Lower leg skin (tissue), 4 donors: ENCODE measurements at regions not wholly inside any gene's neighbourhood (a gene's known extent, or its start where the extent isn't known, plus 50 kb on each side); places are given as distances from the start of the nearest gene placed in this dataset.

Experiments
- DNase-seq, 2 donors: peaks; one replicate each; pipeline ENCODE4 v3.0.0-alpha.2; 2019; ENCODE audit warnings: low spot score in 2 of 2
- H3K4me3 ChIP-seq: fragments of 200-600 bp; sonication (generic); 2 replicates; pipeline ENCODE4 v1.5.1; 2017; ENCODE audit warnings: mild to moderate bottlenecking, low read depth; ENCODE audit not compliant: poor library complexity, severe bottlenecking
- CTCF ChIP-seq, 3 donors: fragments of 450-650 bp; IDR thresholded peaks; one replicate each; pipeline ENCODE4 v1.5.1; 2016; ENCODE audit warnings: antibody characterized with exemption in 3 of 3, mild to moderate bottlenecking in 3 of 3, moderate library complexity in 2 of 3
- POLR2A ChIP-seq, 2 donors: fragments of 450-650 bp; IDR thresholded peaks; one replicate each; pipeline ENCODE4 v1.6.1; 2016 to 2017; ENCODE audit warnings: antibody characterized with exemption in 2 of 2, mild to moderate bottlenecking in 1 of 2, moderate library complexity in 1 of 2
- WGBS, 2 donors: methylation state at CpG; one replicate each; pipeline ENCODE4 v1.1.5; 2018; 5-methylcytosine and 5-hydroxymethylcytosine counted together
- intact Hi-C: fragments of 100-400 bp; cut with DNase I; formaldehyde crosslinking; loops from one replicate; pipeline ENCODE4 v1.15.0; 2023; ENCODE audit warnings: low total_unique reads

- WGBS, 2 donors: 37 to 39% methylated on average over 3 of the region's 3 CpGs
- intact Hi-C loops: no loop called here
- TF ChIP-seq CTCF (IDR thresholded peaks at IDR 0.05): no peak
- TF ChIP-seq POLR2A (IDR thresholded peaks at IDR 0.05): no peak
- no peak overlapping the region for H3K4me3 ChIP-seq
- no peak for DNase-seq
Measured at GRCh38 chr13:81988567-81988966, 1647.6 kb upstream of the SPRY2 start.

DNA sequence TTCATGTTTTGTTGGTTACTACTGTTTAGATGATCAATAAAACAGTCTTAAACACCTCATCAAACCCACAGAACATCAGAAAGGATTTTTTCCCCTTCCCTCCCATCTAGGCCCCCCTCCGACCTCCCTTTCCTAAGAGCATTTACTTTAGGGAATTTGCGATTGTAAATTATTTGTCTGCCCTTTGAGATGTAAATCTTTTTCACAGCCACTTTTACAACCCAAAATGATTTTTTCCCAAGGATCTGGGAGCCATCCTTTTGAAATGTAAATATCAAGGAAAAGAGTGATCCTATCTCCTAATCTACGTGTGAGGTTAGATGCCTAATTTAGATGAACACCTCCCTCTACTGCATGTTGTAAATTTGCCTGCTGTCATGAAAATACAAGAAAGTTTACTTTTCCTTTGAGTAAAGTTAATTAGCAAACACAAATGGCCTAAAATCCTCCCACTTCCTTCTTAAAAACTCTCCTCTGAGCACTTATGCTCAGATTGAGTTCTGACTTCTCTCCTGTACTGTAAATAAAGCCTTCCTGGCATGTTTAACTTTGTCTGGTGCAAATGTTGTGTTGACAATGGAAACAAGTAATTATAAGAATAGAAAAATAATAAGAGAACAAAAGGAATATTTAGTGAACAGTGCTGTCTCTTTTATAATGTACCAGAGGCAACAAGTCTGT is 1646.9 kb upstream of the SPRY2 start:
- 56 to 68% methylated on average over 3 of the region's 3 CpGs for whole genome bisulfite sequencing, 2 donors

DNA sequence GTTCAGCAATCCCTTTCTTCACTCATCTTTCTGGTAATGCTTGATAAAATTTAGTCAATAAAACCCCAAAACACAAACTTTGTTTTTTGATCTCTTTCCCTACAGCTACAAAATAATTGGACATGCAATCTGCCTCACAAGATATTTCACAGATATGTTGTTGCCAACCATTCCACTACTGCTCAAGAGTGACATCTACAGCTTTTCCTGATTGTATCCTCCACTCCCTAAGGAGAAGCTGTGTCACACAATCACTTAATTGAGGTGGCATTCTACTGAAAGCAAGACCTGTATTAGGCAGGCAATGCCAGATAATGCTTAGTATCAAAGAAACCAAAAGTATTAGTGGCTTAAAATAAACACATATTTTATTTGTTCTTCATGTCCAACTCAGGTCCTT is 1646.2 kb upstream of the SPRY2 start:
- DNase-seq: no peak
- H3K4me3 ChIP-seq: no peak overlapping the region
- TF ChIP-seq CTCF (IDR thresholded peaks at IDR 0.05) (no peak), POLR2A (IDR thresholded peaks at IDR 0.05) (no peak)
- intact Hi-C loops: no loop called here

More for the DNA sequence above, 1646.9 kb upstream of the SPRY2 start:
- TF ChIP-seq POLR2A (IDR thresholded peaks at IDR 0.05) (no peak), CTCF (IDR thresholded peaks at IDR 0.05) (no peak)
- intact Hi-C loops: no loop called here
- no peak overlapping the region for H3K4me3 ChIP-seq
- DNase-seq: no peak

DNA sequence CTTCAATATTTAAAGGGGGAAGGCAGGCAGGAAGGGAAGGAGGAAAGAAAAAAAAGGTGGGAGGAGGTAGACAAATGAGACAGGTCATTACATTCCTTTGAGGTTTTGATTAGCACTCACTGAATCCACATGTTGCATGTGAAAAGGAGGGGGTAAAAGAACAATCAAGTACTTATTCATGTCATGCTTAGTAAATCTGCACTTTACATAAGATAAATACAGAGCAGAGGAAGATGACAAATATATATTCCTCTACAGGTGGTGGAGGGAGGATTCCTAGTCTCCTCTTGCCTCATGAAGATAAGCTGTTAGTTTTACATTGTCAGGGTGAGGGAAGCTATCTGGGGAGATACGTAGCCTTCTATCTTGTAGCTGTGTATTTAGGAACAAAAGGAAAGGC is 1645.4 kb upstream of the SPRY2 start:
- no peak for DNase-seq
- H3K4me3 ChIP-seq: no peak overlapping the region
- WGBS, 2 donors: 77 to 83% methylated on average over 1 of the region's 1 CpG
- intact Hi-C loops: no loop called here
- TF ChIP-seq POLR2A (IDR thresholded peaks at IDR 0.05) (no peak), CTCF (IDR thresholded peaks at IDR 0.05) (no peak)

DNA sequence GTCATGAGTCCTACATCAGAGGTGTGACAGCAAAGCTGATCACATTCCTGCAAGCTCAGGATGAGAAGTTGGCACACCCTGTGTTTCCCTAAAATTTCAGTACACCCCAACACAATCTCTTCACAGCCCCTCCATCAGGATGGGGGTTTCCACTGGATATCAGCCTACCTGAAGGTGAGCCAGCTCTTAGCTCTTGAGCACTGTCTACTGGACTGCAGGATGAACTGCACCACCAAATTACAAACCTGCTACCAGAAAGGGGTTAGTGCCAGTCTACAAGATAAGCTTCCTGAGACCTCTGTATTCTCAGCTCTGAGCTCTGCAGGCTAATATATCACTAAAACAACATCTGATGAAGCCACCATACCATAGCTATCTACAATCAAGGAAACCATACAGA is 1616.2 kb upstream of the SPRY2 start:
- no peak overlapping the region for H3K4me3 ChIP-seq
- TF ChIP-seq CTCF (IDR thresholded peaks at IDR 0.05) (no peak), POLR2A (IDR thresholded peaks at IDR 0.05) (no peak)
- DNase-seq: no peak
- intact Hi-C loops: no loop called here

DNA sequence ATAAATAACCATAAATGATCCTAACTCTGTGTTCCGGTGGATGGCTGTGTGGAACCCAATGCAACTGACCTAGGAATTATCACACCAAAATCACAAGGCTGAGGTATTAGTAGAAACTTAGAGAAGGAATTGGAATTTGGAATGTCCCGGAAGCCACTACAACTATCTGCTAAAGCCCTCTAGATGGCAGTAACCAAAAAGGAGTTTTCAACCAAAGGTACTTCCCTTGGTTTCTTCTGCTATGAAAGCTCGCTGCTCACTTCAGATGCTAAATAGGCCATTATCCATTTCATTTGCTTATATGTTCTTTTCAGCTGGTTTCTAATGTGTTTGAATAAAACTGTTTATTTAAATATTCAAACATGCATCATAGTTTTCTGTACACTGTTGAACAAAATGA is 1589.1 kb upstream of the SPRY2 start:
- H3K4me3 ChIP-seq: no peak overlapping the region
- intact Hi-C loops: no loop called here
- WGBS, 2 donors: 27 to 36% methylated on average over 3 of the region's 3 CpGs
- TF ChIP-seq CTCF (IDR thresholded peaks at IDR 0.05) (no peak), POLR2A (IDR thresholded peaks at IDR 0.05) (no peak)
- DNase-seq: no peak
